HepG2 (cell line): ENCODE measurements at regions not wholly inside any gene's neighbourhood (a gene's known extent, or its start where the extent isn't known, plus 50 kb on each side); places are given as distances from the start of the nearest gene placed in this dataset.

Source experiments
- ATAC-seq: fragments of 200-7000 bp; cut with Tn5 transposase; 3 replicates; pipeline ENCODE4 v1.9.1; 2020; ENCODE audit warnings: mild to moderate bottlenecking, moderate library complexity
- BruUV-seq: library from RNA; stranded (reverse); fragments of 400-500 nt; replicated peaks from 2 replicates; lab custom pipeline; 2021; lab: Mats Ljungman, UMichigan
- CTCF ChIA-PET: fragments of 300-600 bp; formaldehyde crosslinking; extraction: SDS; loops from one replicate; lab custom pipeline; 2021; ENCODE audit warnings: low total read pairs, inconsistent platforms, low intra/inter-chr PET ratio; lab: Yijun Ruan, JAX
- POLR2A ChIA-PET: fragments of 350-600 bp; sonication (Branson Sonifier 250); formaldehyde crosslinking; loops from one replicate; lab custom pipeline; 2020; ENCODE audit warnings: antibody characterized with exemption, inconsistent platforms; lab: Yijun Ruan, JAX
- DNase-seq: peaks from one replicate; pipeline ENCODE4 v3.0.0-alpha.2; 2015; ENCODE audit warnings: low spot score
- FAIRE-seq: peaks from 3 replicates; lab custom pipeline; 2011; peaks lifted over from hg19 to GRCh38; lab: Jason Lieb, UNC
- H2AFZ ChIP-seq: one replicate; pipeline ENCODE4 v1.6.1; 2011; ENCODE audit warnings: low read length, inconsistent platforms
- H3K27ac ChIP-seq: fragments of 300-600 bp; 3 replicates; pipeline ENCODE4 v1.8.0; 2011; ENCODE audit warnings: mixed run types, mild to moderate bottlenecking, mixed read lengths, low read length, inconsistent platforms; ENCODE audit not compliant: insufficient read depth; ENCODE audit errors: extremely low read length
- H3K27me3 ChIP-seq, 2 experiments: fragments of 200-600 bp in 1 of 2; 2 replicates in 1 of 2; 3 replicates in 1 of 2; pipeline versions ENCODE4 v1.6.0 to v1.8.0; 2011; ENCODE audit warnings: low read length in 2 of 2, mild to moderate bottlenecking in 2 of 2, moderate library complexity in 2 of 2, inconsistent platforms in 1 of 2; ENCODE audit not compliant: insufficient read depth in 2 of 2, control insufficient read depth in 1 of 2
- H3K36me3 ChIP-seq, 2 experiments: fragments of 200-600 bp in 1 of 2; replicated peaks in 1 of 2; 2 replicates in 1 of 2; 3 replicates in 1 of 2; pipeline versions ENCODE4 v1.5.1 to v1.8.0; 2011; ENCODE audit warnings: low read length in 2 of 2, inconsistent platforms in 1 of 2; ENCODE audit not compliant: insufficient read depth in 2 of 2, control insufficient read depth in 1 of 2
- H3K4me1 ChIP-seq: 2 replicates; pipeline ENCODE4 v1.5.1; 2012; ENCODE audit warnings: low read length, inconsistent platforms; ENCODE audit not compliant: insufficient read depth
- H3K4me2 ChIP-seq: 2 replicates; pipeline ENCODE4 v1.6.0; 2011; ENCODE audit warnings: low read depth, low read length, inconsistent platforms
- H3K4me3 ChIP-seq, 3 experiments: fragments of 200-600 bp in 1 of 3; sonication (generic), shearing (Covaris generic) in 1 of 3; replicated peaks in 1 of 3; 2 replicates each; pipeline ENCODE4 v1.5.1; 2011 to 2016; ENCODE audit warnings: low read length in 3 of 3, inconsistent platforms in 2 of 3, low read depth in 2 of 3, mild to moderate bottlenecking in 2 of 3, control low read depth in 1 of 3, mixed read lengths in 1 of 3; ENCODE audit not compliant: insufficient read depth in 1 of 3
- H3K79me2 ChIP-seq: one replicate; pipeline ENCODE4 v1.6.1; 2011; ENCODE audit warnings: low read length, inconsistent platforms; ENCODE audit not compliant: insufficient read depth
- H3K9ac ChIP-seq: 2 replicates; pipeline ENCODE4 v1.6.0; 2011; ENCODE audit warnings: mild to moderate bottlenecking, low read depth, low read length, inconsistent platforms; ENCODE audit not compliant: insufficient read depth
- H3K9me3 ChIP-seq: 2 replicates; pipeline ENCODE4 v1.5.1; 2012; ENCODE audit warnings: mild to moderate bottlenecking, low read length
- H4K20me1 ChIP-seq: 2 replicates; pipeline ENCODE4 v1.6.0; 2011; ENCODE audit warnings: inconsistent platforms, mild to moderate bottlenecking, low read length, moderate library complexity; ENCODE audit not compliant: insufficient read depth
- CSRNP1 ChIP-seq: sonication (generic); formaldehyde crosslinking; IDR thresholded peaks from 2 replicates; pipeline ENCODE4 v1.8.1; 2023; ENCODE audit warnings: mild to moderate bottlenecking, missing genetic modification reagents
- HCFC1 ChIP-seq: fragments of 150-350 bp; IDR thresholded peaks from 2 replicates; pipeline ENCODE4 v1.6.1; 2014; ENCODE audit warnings: low read depth, low read length
- KAT8 ChIP-seq: IDR thresholded peaks from 2 replicates; pipeline ENCODE4 v1.6.1; 2016; ENCODE audit warnings: missing genetic modification reagents, missing compliant biosample characterization
- NR2F1 ChIP-seq, 2 experiments: fragments of 450-650 bp in 1 of 2; formaldehyde crosslinking in 1 of 2; IDR thresholded peaks; 2 replicates each; pipeline versions ENCODE4 v1.5.0 to v1.6.1; 2016 to 2020; ENCODE audit warnings: mild to moderate bottlenecking in 1 of 2, missing compliant biosample characterization in 1 of 2, missing genetic modification reagents in 1 of 2, moderate library complexity in 1 of 2
- PPARG ChIP-seq: conservative IDR thresholded peaks from 2 replicates; pipeline ENCODE4 v1.6.1; 2016; ENCODE audit warnings: missing biosample characterization, missing genetic modification reagents
- PRDM10 ChIP-seq: sonication (generic); formaldehyde crosslinking; IDR thresholded peaks from 2 replicates; pipeline ENCODE4 v1.4.0; 2020; ENCODE audit warnings: low read depth, missing genetic modification reagents
- SP140L ChIP-seq: sonication (generic); formaldehyde crosslinking; IDR thresholded peaks from 2 replicates; pipeline ENCODE4 v1.4.0; 2020; ENCODE audit warnings: missing genetic modification reagents, borderline replicate concordance
- TBX2 ChIP-seq: sonication (generic); formaldehyde crosslinking; IDR thresholded peaks from 2 replicates; pipeline ENCODE4 v1.5.0; 2020; ENCODE audit warnings: missing genetic modification reagents, mild to moderate bottlenecking, borderline replicate concordance
- YY1 ChIP-seq: IDR thresholded peaks from 2 replicates; pipeline ENCODE4 v1.6.1; 2011; ENCODE audit warnings: low read length, low read depth, moderate library complexity, mild to moderate bottlenecking; ENCODE audit not compliant: insufficient read depth, insufficient replicate concordance
- ZHX1 ChIP-seq: sonication (generic); formaldehyde crosslinking; IDR thresholded peaks from 2 replicates; pipeline ENCODE4 v1.8.1; 2022; ENCODE audit warnings: low read depth, mild to moderate bottlenecking, missing genetic modification reagents
- ZMYM4 ChIP-seq: sonication (generic); formaldehyde crosslinking; IDR thresholded peaks from 2 replicates; pipeline ENCODE4 v1.8.1; 2023; ENCODE audit warnings: mild to moderate bottlenecking, missing genetic modification reagents
- ZNF24 ChIP-seq: fragments of 450-650 bp; IDR thresholded peaks from 2 replicates; pipeline ENCODE4 v1.6.1; 2017; ENCODE audit warnings: antibody characterized with exemption, mild to moderate bottlenecking
- ZNF33B ChIP-seq: sonication (generic); formaldehyde crosslinking; IDR thresholded peaks from 2 replicates; pipeline ENCODE4 v1.5.1; 2020; ENCODE audit warnings: mild to moderate bottlenecking, missing genetic modification reagents
- ZNF496 ChIP-seq: sonication (generic); formaldehyde crosslinking; IDR thresholded peaks from 2 replicates; pipeline ENCODE4 v1.8.1; 2023; ENCODE audit warnings: mild to moderate bottlenecking, moderate library complexity, missing genetic modification reagents; ENCODE audit not compliant: insufficient replicate concordance
- in situ Hi-C: cut with HindIII; loops from 2 replicates; pipeline ENCODE4 v1.10.0; 2017; ENCODE audit warnings: low pct_unique_long_range_greater_than_20kb; ENCODE audit not compliant: extremely low pct_ligation_motif_present
- intact Hi-C: fragments of 100-400 bp; cut with micrococcal nuclease; formaldehyde crosslinking; loops from one replicate; pipeline ENCODE4 v1.10.0; 2022; ENCODE audit not compliant: unreplicated experiment

DNA sequence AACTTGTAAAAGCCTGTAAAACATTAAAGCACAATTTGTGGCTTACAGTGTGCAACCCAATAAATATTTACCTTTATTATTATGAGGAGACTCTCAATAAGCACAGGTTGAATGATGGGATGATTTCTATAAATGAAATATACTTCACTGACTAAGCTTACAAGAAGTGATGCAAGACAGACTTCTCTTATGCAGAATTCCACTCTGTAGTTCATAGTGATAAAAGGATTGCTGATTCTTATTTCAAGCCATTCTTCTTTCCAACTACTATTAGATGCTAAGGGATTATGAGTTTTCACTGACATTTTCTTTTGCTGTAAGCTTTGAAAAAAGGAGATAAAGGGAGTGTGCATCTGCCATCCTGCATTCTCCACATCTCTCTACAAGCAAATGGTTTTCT, 149.0 kb upstream of the ARG1 start:
- no TSS peak for BruUV-seq
- Histone ChIP-seq H3K4me3 (no peak overlapping the region), H3K9me3 (no peaks in the 10 kb centered on the region), H3K79me2 (no peaks in the 10 kb centered on the region), H4K20me1 (no peaks in the 10 kb centered on the region), H2AFZ (no peak overlapping the region), H3K4me1 (no peaks in the 10 kb centered on the region), H3K9ac (no peak overlapping the region), H3K27me3 (peaks cover 0 to 11% of the 10 kb centered on the region in 2 experiments; a peak in 2 of 5 replicates), H3K27ac (no peak overlapping the region), H3K4me2 (no peak overlapping the region), H3K36me3 (no peaks in the 10 kb centered on the region)
- DNase-seq (no peak), FAIRE-seq (no peak), ATAC-seq (no peak)
- in situ Hi-C loops (no loop called here), intact Hi-C loops (no loop called here)
- ChIA-PET POLR2A (no interaction called here), CTCF (no interaction called here)
- TF ChIP-seq YY1 (no peak), NR2F1 (CRISPR knock-in tag; IDR thresholded peaks at IDR 0.05) (no peak), KAT8 (CRISPR knock-in tag) (no peak), ZMYM4 (CRISPR knock-in tag) (no peak), HCFC1 (no peak), ZNF496 (CRISPR knock-in tag) (no peak), PRDM10 (CRISPR knock-in tag) (no peak), ZNF33B (no peak), TBX2 (no peak), ZNF24 (no peak), SP140L (CRISPR knock-in tag) (no peak), ZHX1 (CRISPR knock-in tag) (no peak), CSRNP1 (CRISPR knock-in tag) (no peak), PPARG (no peak)
